Peyer's patch (tissue), 4 donors: ENCODE measurements at regions not wholly inside any gene's neighbourhood (a gene's known extent, or its start where the extent isn't known, plus 50 kb on each side); places are given as distances from the start of the nearest gene placed in this dataset.

Experiments
- CTCF ChIP-seq, 6 experiments: fragments of 450-650 bp in 4 of 6; fragments of 200-600 bp in 2 of 6; sonication (generic) in 1 of 6; IDR thresholded peaks; one replicate each; pipeline ENCODE4 v1.5.1; 2017 to 2019; ENCODE audit warnings: antibody characterized with exemption in 6 of 6, mild to moderate bottlenecking in 3 of 6, moderate library complexity in 1 of 6
- POLR2A ChIP-seq, 2 donors: fragments of 450-650 bp; IDR thresholded peaks; one replicate each; pipeline ENCODE4 v1.5.1; 2017; ENCODE audit warnings: antibody characterized with exemption in 2 of 2, mild to moderate bottlenecking in 2 of 2, moderate library complexity in 2 of 2

- TF ChIP-seq CTCF (IDR thresholded peaks at IDR 0.05): no peak
- no peak for TF ChIP-seq POLR2A (IDR thresholded peaks at IDR 0.05)
These were observed 104.5 kb downstream of the ACAA2 start for GRCh38 chr18:49708662-49709346.
